ENCODE measurements at regions not wholly inside any gene's neighbourhood (a gene's known extent, or its start where the extent isn't known, plus 50 kb on each side); places are given as distances from the start of the nearest gene placed in this dataset.
"Not testable (repeated sequence)": the region's sequence is repeated elsewhere in the genome, so short reads cannot be mapped to it uniquely, and the experiment has no call there.

DNA sequence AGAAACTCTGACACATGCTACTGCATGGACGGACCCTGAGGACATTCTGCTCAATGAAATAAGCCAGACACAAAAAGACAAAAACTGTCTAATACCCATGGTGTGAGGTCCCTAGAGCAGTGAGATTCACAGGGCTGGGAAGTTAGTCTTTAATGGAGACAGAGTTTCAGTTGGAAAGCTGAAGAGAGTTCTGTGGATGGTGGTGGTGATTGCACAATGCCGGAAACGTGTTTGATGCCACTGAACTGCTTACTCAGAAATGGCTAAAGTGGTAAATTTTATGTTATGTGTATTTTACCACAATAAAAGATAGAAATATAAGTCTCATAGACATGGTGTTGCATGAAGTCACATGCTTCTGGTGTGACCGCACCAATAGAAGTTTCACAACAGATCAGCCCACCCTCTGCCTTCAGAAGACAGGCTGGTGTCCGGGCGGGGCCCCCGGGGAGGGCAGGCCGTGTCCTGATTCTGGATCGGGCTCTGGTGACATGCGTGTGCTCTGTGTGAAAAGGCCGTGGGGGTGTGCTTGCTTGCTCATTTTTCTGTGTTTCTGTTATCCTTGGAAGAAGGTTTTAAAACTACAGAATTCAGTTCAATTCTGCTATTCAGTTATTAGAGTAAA, 108.5 kb upstream of the ZNF469 start:
- not testable (repeated sequence) for DNase-seq

DNA sequence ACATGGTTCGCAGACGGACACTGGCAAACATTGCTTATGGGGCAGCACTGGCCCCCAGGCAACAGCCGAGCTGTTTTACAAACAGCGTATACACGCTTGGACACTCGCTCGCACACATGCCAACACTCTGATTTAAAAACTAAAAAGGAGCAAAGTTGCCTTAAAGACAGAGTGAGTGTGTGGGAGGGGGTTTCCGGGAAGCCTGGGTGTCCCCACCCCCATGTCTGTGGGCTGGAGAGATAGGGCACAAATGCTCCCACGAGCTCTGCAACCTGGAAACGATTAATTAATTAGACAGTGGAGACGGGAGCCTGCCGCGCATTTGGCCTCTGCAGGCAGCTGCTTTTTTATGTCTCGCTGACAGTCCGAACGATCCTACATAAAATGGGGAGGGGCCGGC, 107.9 kb upstream of the ZNF469 start:
- no peak for DNase-seq

DNA sequence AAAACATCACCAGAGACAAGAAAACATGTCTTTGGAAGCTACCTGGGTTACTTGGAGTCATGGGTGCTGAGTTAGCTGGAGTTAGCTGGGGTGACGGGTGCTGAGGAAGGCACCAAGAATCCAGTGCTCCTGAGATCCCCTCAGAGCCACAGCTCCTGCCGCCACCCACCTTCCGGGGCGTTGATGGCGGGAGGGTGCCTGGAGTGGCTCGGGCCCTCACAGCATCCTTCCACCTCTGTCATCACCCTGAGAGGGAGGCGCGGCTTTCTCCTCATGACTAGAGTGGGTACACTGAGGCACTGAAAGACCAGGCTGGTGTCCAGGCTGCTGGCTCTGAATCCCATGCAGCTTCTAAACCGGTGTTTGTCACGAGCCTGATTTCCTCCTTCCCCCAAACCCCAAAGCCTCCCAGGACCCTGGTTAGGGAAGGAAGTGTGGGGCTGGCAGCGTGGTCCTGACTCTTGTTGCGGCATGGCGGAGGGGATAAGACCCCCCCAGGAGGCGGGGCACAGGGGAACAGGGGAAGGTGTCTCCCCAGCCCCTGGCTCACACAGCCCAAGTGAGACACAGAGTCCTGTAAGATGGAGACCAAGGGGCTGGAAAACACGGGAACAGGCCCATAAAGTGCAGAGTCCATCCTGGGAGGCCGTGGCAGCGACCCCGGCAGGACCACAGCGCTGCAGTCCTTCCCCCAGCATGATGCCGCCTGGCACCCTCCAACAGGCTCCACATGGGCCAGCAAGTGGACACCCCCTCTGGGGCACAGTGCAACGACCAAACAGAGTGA, 107.2 kb upstream of the ZNF469 start:
- DNase-seq: not testable (repeated sequence)

DNA sequence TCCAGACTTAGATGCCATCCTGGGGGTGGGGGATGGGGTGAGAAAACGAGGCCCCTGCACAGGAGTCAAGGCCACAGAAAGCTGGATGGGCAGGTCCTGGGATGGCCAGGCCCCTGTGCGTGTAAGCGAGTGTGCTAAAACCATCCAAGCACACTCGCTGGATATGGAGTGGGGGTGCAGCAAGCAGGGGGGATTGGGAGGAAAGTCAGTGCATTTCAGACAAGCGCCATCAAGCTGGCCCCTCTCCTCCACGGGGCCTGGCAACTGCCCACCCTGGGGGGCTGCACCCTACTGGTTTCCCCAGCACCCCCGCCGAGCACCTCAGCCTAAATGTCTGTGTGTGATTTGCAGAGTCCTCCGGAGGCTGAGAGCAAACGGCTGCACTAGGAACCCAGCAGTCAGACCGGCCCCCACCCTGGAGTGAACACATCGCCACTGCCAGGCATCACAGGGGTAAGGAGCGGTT, 106.6 kb upstream of the ZNF469 start:
- DNase-seq: not testable (repeated sequence)

DNA sequence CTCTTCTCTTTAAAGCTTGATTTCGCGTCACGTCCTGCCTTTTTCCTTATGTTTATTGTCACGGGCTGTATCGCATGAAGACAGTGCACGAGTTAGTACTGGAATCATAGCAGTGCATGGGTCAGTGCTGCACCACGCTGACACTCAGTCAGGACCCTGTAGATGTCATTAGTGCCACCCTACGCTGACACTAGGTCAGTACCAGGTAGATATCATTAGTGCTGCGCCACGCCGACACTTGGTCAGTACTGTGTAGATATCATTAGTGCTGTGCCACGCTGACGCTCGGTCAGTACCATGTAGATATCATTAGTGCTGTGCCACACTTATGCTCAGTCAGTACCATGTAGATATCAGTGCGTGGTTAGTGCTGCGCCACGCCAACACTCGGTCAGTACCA, 106.2 kb upstream of the ZNF469 start:
- no peak for DNase-seq

DNA sequence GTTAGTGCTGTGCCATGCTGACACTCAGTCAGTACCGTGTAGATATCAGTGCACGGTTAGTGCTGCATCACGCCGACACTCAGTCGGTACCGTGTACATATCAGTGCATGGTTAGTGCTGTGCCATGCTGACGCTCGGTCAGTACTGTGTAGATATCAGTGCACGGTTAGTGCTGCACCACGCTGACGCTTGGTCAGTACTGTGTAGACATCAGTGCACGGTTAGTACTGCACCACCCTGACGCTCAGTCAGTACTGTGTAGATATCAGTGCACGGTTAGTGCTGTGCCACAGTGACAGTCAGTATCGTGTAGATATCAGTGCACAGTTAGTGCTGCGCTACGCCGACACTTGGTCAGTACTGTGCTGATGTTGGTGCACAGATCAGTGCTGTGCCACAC, 102.8 kb upstream of the ZNF469 start:
- DNase-seq: no peak

DNA sequence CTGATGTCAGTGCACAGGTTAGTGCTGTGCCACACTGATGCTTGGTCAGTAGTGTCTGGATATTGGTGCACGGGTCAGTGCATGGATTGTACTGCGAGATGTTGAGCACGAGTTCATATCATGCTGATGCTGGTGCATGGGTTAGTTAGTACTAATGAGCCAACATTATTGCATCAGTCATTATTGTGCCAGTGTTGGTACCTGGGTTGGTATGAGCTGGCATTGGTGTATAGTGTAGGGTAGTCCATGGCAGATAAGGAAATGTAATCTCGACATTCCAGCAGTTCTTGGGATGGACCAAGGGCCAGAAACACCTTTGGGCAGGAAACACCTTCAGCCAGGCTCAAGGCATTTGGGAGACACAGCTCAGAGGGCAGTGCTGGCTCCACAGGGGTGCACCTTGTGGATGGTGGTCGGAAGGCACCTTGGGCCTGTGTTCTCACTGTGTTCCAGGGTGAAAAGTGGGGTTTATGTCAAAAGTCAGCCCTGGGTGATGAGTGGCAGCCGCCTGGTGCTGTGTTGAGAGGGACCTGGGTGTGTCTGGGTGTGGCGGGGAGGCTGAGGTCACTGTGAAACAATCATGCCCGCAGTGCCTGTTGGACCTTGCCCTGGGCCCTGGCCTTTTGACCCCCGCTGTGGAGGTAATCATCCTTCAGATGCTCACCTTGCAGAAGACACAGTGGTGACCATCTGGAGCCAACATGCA, 100.7 kb upstream of the ZNF469 start:
- no peak for DNase-seq

DNA sequence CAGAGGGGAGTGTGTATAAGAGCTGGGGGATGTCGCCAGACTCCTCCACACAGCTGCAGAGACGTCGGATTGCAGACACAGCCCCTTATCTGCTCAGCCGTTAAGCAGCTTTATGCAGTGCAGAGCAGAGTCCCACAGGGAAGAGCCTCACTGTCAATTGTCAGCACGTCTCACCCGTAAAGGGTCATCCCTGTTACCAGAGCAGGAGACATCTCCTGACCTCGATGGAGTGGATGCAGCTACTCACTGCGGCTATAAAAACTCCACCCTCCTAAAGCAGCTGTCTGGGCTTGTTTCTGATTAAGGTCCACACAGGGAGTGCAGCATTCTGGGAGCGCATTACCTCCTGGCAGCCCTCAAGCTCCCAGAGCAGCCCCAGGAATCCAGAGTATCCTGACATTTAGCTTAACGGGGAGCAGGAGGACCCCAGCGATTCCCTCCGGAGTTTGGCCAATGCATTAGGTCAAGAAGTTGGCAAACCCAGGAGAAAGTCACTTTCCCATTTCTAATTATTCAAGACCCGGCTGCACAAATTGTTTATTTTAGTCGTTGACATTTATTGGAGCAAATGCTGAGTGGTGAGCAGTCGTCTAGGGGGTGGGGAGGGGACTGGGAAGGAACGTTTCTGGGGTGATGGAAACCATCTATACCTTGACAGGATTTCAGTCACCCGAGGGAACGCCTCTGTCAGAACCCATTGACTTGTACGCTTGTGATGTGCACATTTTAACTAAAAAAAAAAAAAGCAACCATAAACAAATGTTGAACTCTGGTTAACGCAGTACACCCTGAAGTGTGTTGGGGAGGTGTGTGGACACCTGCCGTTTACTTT, 100.0 kb upstream of the ZNF469 start:
- no peak for DNase-seq

DNA sequence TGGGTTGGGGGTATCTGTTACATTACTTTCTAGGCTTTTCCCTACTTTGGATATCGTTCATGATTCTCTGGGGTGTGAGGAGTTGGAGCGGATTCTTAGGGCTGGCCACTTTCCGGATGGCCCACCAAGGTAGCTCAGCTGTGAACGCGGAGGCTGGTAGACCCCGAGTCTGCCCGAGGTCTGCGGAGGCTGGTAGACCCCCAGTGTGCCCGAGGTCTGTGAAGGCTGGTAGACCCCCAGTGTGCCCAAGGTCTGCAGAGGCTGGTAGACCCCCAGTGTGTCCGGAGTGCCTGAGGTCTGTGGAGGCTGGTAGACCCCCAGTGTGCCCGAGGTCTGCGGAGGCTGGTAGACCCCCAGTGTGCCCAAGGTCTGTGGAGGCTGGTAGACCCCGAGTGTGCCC, 99.2 kb upstream of the ZNF469 start:
- no peak for DNase-seq

DNA sequence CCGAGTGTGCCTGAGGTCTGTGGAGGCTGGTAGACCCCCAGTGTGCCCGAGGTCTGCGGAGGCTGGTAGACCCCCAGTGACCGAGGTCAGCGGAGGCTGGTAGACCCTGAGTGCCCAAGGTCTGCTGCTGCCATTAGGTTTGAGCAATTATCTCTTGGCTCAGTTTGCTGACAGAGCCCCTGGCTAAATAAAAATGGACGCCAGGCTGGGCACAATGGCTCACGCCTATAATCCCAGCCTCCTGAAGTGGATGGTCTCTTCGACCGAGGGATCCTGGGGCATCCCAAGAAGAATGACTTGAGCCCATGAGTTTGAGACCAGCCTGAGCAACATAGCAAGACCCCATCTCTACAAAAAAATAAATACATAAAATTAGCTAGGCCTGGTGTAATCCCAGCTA, 98.7 kb upstream of the ZNF469 start:
- no peak for DNase-seq

DNA sequence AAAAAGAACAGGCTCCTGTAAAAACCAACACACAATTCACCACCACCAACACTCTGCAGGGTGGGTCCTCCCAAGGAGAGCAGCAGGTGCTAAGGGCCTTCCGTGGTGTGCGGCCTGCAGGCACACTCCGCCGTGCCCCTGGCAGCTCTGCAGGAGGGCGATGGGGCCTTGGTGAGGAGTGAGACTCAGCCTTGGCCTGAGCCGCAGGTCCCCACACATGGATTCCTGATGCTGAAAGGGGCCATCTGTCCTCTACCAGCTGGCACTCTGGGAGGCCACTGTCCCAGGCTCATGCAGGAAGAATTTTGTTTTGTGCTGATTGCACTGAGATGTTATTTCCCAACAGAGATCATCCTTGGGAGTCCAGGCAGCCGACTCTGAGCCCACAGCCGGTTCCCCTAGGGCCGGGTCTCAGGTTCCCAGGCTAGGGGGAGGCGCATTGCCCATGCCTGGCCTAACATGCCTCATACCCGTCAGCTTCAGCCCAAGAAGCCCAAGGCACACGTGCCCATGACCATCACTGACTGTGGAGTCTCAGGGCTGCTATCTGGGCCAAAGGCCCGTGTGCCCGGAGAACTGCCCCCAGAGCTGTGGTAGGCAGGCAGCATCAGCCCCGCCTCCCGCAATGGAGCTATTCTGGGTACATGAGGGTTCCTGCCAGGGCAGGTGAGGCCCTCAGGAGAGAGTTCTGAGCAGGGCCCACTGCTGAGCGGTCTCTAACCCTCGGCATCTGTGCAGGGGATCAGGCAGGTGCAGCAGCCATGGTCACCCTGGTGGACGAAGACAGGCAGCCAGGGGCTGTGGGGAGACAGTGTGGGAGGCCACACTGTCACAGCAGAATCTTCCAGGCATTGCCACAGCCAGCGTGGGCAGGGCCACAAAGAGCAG, 97.9 kb upstream of the ZNF469 start:
- no peak for DNase-seq

DNA sequence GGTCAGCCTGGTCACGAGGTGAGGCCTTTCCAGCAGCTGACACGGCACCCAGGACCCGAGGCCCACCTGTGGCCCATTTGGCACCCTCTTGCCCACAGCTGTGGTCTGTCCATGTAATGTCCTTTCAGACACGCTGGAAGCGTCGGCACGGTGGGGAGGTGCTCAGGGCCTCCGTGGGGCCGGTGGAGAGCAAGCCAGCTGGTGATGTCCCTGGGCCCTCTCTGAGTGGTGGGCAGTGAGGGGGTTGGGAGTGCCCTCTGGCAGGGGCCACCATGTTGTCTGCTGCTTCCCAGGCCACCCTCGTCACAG, 97.3 kb upstream of the ZNF469 start:
- DNase-seq: no peak

DNA sequence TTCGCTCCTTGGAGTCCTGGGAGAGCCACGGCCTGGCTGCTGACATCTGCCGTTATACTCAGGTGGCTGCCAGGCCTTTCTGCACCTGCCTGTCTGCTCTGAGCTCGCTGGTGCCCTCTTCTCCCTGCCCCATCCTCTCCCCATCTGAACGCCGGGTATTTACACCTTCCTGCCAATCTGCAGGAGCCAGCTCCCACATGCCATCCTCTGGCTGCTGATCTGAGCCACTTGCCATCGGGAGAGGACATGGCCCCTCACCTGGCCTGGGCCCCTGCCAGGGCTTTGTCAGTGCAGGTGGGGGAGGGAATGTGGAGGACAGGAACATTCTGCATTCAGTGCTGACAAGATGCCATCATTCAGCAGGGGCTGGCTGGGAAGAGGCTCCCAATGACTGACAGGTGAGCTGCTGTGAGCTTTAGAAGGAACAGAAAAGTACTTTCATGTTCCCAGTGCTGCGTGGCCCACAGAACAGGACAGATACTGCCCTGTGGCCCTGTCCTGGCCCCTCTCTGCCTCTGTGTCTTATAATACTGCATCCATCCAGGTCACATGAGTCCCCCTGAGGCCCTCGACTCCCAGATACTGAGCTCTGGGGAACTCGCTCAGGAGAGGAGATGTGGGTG, 96.3 kb upstream of the ZNF469 start:
- DNase-seq: no peak

DNA sequence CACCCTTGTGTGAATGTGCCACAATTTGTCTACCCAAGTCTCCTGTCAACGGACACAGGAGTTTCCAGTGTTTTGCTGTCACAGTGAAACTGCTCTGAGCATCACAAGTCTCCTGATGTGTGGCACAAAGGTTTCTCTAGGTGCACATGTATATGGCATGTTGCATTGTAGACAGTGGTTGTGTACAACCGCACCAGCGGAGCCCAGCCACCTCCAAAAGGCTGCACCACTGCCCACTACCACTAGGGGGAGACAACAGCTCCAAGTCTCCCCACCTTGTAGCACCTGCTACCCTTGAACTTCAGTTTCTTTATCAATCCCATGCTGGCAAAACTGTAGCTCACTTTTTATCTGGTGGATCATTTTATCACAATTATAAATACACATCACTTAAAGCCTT, 95.5 kb upstream of the ZNF469 start:
- DNase-seq: no peak

DNA sequence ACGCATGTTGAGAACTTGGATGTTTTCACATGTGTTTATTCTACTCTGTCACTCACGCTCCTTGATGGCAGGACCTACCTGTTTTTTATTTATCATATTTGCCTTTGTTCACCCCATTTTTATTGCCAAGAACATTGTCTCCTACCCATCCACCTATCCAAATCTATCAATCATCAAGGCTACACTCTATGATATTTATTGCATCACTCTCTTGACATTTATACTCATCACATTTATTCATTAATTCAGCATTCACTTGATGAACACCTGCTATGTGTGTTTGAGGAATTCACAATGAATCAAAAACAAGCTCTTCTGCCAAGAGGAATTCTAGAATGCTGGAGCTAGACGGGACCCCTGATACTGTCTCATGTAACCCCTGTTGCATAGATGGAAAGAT, 94.5 kb upstream of the ZNF469 start:
- DNase-seq: no peak

DNA sequence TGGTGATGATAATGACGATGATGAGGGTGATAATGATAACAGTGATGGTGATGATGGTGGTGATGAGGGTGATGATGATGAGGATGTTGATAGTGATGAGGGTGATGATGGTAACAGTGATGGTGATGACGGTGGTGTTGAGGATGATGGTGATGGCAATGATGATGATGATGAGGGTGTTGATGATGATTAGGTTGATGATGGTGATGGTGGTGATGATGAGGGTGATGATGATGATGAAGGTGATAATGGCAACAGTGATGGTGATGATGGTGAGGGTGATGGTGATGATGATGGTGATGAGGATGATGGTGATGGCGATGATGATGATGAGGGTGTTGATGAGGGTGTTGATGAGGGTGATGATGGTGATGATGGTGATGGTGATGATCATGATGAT, 93.8 kb upstream of the ZNF469 start:
- no peak for DNase-seq

DNA sequence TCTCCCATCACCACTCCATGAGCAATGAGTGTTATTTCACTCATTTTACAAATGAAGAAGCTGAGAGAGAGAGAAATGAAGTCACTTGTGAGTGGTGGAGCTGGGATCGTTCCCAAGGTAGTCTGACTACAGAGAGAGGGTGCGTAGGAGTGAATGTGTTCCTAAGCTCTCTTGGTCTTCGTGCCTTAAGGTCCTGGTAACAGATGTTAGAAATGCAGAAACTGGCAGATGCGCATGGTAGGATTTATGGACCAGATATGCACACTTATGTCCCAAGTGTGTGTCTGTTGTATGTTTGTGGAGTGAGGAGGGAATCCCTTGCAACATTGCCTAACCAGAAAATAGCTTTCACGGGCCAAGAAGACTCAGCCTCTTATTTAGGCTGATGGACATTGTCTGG, 93.2 kb upstream of the ZNF469 start:
- DNase-seq: no peak

DNA sequence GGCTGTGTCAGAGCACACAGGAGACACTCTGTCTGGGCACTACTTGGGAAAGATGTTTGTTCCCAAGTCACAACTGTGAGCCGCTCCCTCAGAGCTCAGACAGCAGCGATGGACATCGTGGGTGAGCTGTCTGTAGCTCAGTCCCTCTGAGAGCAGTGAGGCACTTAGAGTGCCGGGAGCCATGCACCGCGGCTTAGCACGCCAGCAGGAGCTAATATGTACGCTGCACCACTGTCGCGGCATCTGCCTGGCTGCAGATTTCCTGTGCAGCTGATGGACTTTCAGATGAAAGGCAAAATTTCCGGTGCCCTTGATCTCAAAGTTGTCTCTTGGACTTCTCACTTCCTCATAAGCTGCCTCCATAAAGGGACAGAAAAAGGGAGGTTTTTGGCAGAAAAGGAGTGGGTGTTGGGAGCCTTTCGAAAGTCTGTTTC, 92.8 kb upstream of the ZNF469 start:
- no peak for DNase-seq

DNA sequence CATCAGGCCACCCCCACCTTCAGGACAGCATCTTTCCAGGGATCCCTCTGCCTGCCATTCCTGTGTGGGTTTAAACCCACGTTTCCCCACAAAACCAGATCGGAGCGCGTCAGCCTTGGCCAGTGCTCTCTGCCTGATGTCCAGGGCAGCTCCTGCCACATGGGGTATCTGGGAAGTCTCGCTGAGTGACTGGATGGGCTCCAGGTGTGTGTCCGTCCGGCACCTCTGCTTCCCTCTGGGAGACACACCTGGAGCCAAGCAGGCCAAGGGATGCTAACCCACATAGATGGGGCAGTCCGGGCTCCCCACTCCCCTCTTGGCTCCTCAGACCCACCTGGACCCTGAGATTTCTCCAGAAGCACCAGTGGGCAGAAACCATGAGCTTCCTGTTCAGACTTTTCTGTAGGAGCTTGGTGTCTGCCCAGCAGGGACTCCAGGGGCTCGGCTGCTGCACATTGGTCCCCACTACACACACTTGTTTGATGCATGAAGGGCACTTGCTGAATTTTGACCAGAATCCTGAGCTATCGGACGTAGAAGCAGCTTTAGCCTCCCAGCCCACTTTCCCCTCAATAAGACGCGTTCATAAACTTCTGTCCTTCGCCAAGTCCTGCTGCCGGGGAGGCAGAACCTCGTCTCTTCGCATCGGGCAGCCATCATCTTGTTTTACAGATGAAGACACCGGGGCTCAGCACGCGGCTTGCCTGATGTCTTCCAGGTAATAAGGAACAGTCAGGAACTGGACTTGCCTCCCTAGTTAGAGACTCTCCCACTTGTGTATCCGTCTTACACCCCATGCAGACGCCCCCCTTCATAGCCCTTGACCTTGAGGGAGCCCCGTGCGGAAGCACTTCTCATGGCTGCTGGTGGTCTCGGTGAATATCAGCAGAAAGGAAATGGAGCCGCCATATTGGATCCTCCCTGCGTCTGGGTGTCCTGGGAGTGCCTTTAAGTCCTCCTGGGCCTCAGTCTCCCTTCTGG, 91.6 kb upstream of the ZNF469 start:
- no peak for DNase-seq

Data from activated CD4-positive, alpha-beta T cell treated with anti-CD3 and anti-CD28 coated beads, Interleukin-2, amount 50 U/mL, for 1 hour (primary cell).